Activated CD8-positive, alpha-beta T cell treated with anti-CD3 and anti-CD28 coated beads, Interleukin-2, amount 10 ng/mL, durations not matched to agents 7 days and 5 days (primary cell): ENCODE measurements at regions not wholly inside any gene's neighbourhood (a gene's known extent, or its start where the extent isn't known, plus 50 kb on each side); places are given as distances from the start of the nearest gene placed in this dataset.

ENCODE experiments used
- ATAC-seq: fragments of 150-1000 bp; cut with Tn5 transposase; one replicate; pipeline ENCODE4 v1.10.0; 2021; ENCODE audit warnings: moderate library complexity
- CTCF ChIA-PET: fragments of 350-600 bp; sonication (Branson Sonifier 250); formaldehyde crosslinking; loops from one replicate; lab custom pipeline; 2021; ENCODE audit warnings: antibody characterized with exemption; lab: Charles Lee
- POLR2A ChIA-PET: fragments of 350-600 bp; sonication (Branson Sonifier 250); formaldehyde crosslinking; loops from one replicate; lab custom pipeline; 2021; ENCODE audit warnings: antibody characterized with exemption; lab: Charles Lee
- DNase-seq: peaks from one replicate; pipeline ENCODE4 v3.0.0-alpha.2; 2020
- H3K27ac Mint-ChIP-seq: one replicate; pipeline ENCODE4 v1.8.0; 2021; ENCODE audit warnings: mild to moderate bottlenecking, mixed read lengths
- H3K27me3 Mint-ChIP-seq: one replicate; pipeline ENCODE4 v1.8.0; 2021; ENCODE audit warnings: low read depth, mixed read lengths
- H3K36me3 Mint-ChIP-seq: one replicate; pipeline ENCODE4 v1.8.0; 2021; ENCODE audit warnings: low read depth, mixed read lengths
- H3K4me1 Mint-ChIP-seq: one replicate; pipeline ENCODE4 v1.8.0; 2021; ENCODE audit warnings: low read depth, mixed read lengths
- H3K4me3 Mint-ChIP-seq: one replicate; pipeline ENCODE4 v1.8.0; 2021; ENCODE audit warnings: mild to moderate bottlenecking, mixed read lengths
- H3K9me3 Mint-ChIP-seq: one replicate; pipeline ENCODE4 v1.8.0; 2022; ENCODE audit warnings: mixed read lengths; ENCODE audit not compliant: insufficient read depth

DNA sequence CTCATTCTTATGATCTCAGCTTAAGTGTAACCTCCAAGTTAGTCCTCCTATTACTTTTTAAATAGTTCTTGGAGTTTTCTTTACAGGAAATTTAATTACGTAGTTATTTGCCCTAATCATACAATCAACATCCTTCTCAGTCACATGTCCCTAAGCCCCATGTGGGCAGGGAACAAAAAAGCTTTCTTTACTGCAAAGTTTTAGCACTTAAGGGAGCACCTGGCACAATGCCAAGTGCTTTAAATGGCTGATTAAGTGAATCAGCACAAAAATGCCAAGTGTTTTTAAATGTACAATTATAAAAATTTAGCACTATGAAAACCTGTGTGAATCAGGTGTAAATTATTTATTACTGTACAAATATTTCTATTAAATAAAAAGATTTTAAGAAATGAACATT, 445.3 kb downstream of the C3orf38 start:
- H3K4me3 Mint-ChIP-seq, result no peak overlapping the region
- ChIA-PET POLR2A (no interaction called here), CTCF (no interaction called here)
- H3K27me3 Mint-ChIP-seq, result no peaks in the 10 kb centered on the region
- no peaks in the 10 kb centered on the region for H3K4me1 Mint-ChIP-seq
- no peaks in the 10 kb centered on the region for H3K36me3 Mint-ChIP-seq
- ATAC-seq (no peak), DNase-seq (no peak)
- H3K9me3 Mint-ChIP-seq, result no peaks in the 10 kb centered on the region
- H3K27ac Mint-ChIP-seq, result no peak overlapping the region

DNA sequence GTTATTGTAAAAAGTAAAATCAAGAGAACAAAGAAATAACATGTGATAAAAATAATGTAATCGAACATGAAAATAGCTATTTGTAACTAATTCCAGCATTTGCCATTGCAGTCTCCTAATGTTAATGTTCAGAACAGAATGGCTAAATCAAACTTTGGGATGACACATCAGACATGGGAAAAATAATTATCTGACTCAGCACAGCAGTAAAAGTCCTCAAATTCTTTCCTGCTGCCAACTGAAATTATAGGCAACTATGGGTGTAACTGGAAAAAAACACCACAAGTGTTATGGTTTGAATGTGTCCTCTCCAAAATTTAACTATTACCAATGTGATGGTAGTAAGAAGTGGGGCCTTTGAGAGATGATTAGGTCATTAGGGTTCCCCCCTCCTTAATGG, 446.7 kb downstream of the C3orf38 start:
- H3K4me1 Mint-ChIP-seq, result no peaks in the 10 kb centered on the region
- ATAC-seq (no peak), DNase-seq (no peak)
- no peaks in the 10 kb centered on the region for H3K27me3 Mint-ChIP-seq
- ChIA-PET CTCF (no interaction called here), POLR2A (no interaction called here)
- no peak overlapping the region for H3K4me3 Mint-ChIP-seq
- H3K9me3 Mint-ChIP-seq, result peaks cover 3% of the 10 kb centered on the region
- H3K36me3 Mint-ChIP-seq, result no peaks in the 10 kb centered on the region
- no peak overlapping the region for H3K27ac Mint-ChIP-seq

DNA sequence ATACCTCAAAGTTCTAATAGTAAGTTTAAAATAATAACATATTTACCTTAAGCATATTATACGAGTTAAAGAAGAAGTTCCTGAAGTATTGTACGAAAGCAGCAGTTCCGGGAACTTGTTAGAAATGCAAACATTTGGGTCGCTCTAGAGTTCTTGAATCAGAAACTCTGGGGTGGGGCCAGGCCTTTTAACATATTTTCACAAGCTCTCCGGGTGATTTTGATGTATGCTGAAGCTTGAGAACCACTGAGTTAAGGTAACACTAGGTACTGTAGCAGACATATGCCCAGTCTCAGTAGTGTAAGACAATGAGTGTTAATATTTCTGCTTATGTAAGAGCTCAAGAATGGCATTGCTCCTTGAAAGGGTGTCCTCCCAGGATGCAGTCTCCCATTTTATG, 461.1 kb downstream of the C3orf38 start:
- H3K9me3 Mint-ChIP-seq, result peaks cover 8% of the 10 kb centered on the region
- ATAC-seq, result no peak
- no peak overlapping the region for H3K4me3 Mint-ChIP-seq
- H3K27ac Mint-ChIP-seq, result no peak overlapping the region
- H3K4me1 Mint-ChIP-seq, result no peaks in the 10 kb centered on the region
- POLR2A ChIA-PET, result no interaction called here
- H3K36me3 Mint-ChIP-seq, result no peaks in the 10 kb centered on the region
- no peak for DNase-seq
- CTCF ChIA-PET, result no interaction called here
- H3K27me3 Mint-ChIP-seq, result no peaks in the 10 kb centered on the region

DNA sequence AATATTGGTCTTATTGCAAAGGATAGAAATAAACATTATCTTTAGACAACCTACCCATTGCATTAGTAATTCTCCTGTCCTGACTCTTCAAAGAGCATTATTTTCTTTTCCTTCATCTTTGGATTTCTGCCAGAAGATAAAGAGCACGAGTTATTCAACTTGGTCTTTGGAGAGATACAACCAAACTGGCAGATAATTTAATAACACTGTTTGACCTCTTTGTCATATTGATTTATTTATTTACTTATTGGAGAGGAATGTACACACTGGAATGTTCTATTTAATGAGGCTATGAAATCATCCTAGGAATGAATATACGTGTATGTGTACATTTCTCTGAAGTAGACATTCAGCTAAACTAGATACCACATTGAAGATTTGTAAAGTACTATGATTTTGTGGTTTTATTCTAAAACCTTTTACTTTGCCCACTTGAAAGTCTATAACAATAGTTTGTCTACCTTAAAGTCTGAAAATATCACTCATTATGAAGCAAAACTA, 462.1 kb downstream of the C3orf38 start:
- POLR2A ChIA-PET, result no interaction called here
- H3K9me3 Mint-ChIP-seq, result peaks cover 8% of the 10 kb centered on the region
- no peaks in the 10 kb centered on the region for H3K27me3 Mint-ChIP-seq
- H3K4me3 Mint-ChIP-seq, result no peak overlapping the region
- ATAC-seq (no peak), DNase-seq (no peak)
- no peaks in the 10 kb centered on the region for H3K4me1 Mint-ChIP-seq
- H3K36me3 Mint-ChIP-seq, result no peaks in the 10 kb centered on the region
- H3K27ac Mint-ChIP-seq, result no peak overlapping the region
- CTCF ChIA-PET, result no interaction called here

DNA sequence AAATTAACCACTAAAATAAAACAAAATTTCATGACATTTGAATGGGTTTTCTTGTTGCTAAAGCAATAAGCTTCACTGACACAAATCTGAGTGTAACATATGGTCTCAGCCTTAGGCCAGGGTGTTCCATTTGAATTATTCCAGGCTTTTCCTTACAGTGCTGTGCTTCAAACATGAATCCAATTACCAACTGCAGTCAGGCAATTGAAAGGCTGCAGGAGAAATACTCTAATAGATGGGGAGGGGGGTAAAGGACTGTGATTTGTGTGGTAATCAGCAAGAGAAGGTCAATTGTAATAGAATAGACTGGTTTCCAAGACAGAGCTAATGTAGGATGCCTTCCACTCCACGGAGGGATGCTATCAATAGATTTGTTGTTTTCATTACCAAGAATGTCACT, 466.7 kb downstream of the C3orf38 start:
- Mint-ChIP-seq H3K27ac (no peak overlapping the region), H3K4me1 (no peaks in the 10 kb centered on the region), H3K9me3 (peaks cover 8% of the 10 kb centered on the region), H3K27me3 (no peaks in the 10 kb centered on the region), H3K4me3 (no peak overlapping the region), H3K36me3 (no peaks in the 10 kb centered on the region)
- DNase-seq (no peak), ATAC-seq (no peak)
- ChIA-PET CTCF (no interaction called here), POLR2A (no interaction called here)

DNA sequence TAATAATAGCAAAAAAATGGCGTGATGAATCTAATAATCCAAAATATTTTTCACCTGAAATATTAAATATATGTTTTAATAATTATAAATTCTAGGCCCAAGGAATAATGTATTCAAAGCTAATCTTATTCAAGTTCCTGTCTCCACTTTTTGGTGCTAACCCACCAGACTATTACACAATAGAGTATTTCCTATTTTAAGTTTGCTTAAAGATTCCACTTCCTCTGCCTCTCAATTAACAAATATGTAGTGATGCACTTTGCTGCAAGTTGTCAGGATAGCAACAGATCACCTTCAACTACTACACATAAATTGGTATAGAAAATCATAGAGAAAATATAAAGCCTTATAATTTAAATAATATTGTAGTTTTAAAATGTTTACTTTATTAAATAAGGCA, 467.5 kb downstream of the C3orf38 start:
- Mint-ChIP-seq H3K27me3 (no peaks in the 10 kb centered on the region), H3K27ac (no peak overlapping the region), H3K4me3 (no peak overlapping the region), H3K4me1 (no peaks in the 10 kb centered on the region), H3K9me3 (peaks cover 8% of the 10 kb centered on the region), H3K36me3 (no peaks in the 10 kb centered on the region)
- CTCF ChIA-PET, result no interaction called here
- no peak for DNase-seq
- ATAC-seq, result no peak
- POLR2A ChIA-PET, result no interaction called here

DNA sequence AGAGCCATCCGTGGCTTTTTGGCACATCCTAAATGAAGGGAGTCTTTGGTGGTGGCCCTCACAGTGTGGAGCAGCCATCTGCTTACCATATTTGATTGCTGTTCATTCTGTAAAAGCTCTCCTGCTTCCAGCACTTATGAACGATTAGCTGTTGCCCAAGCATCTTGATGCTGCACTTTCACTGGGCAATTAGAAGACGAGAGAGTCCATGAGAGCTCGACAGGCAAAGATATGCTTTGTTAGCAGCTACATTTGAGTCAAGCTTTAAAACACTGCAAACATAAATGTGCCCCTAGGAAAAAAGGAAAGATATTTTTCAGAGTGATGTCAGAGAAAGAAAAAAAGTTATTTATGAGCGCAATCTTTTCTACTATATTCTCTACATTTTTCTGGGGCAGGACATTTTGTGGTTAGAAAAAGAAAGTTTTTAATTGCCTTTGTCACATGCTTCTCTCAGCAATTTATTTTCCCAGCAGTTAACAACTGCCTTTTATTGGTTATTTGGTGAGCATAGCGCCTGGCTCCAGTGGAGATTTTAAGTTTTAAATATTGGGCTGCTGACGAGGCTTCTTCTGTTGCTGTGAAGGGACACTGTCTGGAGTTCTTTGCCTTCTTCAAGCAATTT, 468.4 kb downstream of the C3orf38 start:
- no peak overlapping the region for H3K27ac Mint-ChIP-seq
- DNase-seq, result no peak
- H3K4me3 Mint-ChIP-seq, result no peak overlapping the region
- H3K36me3 Mint-ChIP-seq, result no peaks in the 10 kb centered on the region
- no peaks in the 10 kb centered on the region for H3K4me1 Mint-ChIP-seq
- no peaks in the 10 kb centered on the region for H3K27me3 Mint-ChIP-seq
- H3K9me3 Mint-ChIP-seq, result peaks cover 4% of the 10 kb centered on the region
- CTCF ChIA-PET, result no interaction called here
- ATAC-seq, result no peak
- POLR2A ChIA-PET, result no interaction called here

DNA sequence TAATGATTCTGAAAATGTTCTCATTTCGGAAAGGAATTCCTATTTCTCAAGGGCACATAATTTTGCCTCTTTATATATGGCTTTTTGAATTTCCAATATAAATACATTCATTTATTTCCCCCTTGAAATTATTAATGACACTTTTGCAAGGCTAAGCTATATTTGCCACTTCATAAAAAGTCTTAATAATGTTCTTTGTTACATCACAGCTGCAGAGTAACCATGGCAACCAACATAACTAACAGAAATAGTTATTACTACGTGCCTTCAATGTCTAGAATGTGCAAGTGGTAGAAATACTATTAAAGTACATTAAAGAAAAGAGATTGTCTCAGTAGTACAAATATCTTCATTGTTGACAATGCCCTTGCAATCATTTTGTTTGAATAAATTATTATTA, 471.8 kb downstream of the C3orf38 start:
- no peaks in the 10 kb centered on the region for H3K27me3 Mint-ChIP-seq
- no peak overlapping the region for H3K27ac Mint-ChIP-seq
- ChIA-PET POLR2A (no interaction called here), CTCF (no interaction called here)
- ATAC-seq (no peak), DNase-seq (no peak)
- H3K4me3 Mint-ChIP-seq, result no peak overlapping the region
- no peaks in the 10 kb centered on the region for H3K4me1 Mint-ChIP-seq
- H3K36me3 Mint-ChIP-seq, result no peaks in the 10 kb centered on the region
- no peaks in the 10 kb centered on the region for H3K9me3 Mint-ChIP-seq

DNA sequence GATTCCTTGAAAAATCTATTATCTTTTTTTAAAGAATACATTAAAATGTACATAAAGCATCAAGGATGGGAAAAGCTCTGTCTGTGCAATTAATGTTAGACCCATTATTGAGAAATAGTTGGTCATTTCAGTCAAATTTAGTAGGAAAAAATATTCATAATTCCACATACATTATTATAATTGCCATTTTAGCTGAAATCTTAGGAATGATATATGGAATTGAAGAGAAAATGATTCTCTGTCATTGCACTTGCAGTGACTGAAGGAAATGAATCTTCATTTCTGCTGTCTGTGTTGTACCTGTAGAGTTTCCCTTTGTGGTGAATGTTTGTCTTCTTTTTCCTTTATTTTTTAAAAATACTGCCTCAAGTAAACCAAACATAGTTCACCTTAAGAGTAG, 473.9 kb downstream of the C3orf38 start:
- Mint-ChIP-seq H3K4me3 (no peak overlapping the region), H3K4me1 (no peaks in the 10 kb centered on the region), H3K27me3 (no peaks in the 10 kb centered on the region), H3K9me3 (no peaks in the 10 kb centered on the region), H3K27ac (no peak overlapping the region), H3K36me3 (no peaks in the 10 kb centered on the region)
- no peak for DNase-seq
- POLR2A ChIA-PET, result no interaction called here
- CTCF ChIA-PET, result no interaction called here
- ATAC-seq, result no peak

DNA sequence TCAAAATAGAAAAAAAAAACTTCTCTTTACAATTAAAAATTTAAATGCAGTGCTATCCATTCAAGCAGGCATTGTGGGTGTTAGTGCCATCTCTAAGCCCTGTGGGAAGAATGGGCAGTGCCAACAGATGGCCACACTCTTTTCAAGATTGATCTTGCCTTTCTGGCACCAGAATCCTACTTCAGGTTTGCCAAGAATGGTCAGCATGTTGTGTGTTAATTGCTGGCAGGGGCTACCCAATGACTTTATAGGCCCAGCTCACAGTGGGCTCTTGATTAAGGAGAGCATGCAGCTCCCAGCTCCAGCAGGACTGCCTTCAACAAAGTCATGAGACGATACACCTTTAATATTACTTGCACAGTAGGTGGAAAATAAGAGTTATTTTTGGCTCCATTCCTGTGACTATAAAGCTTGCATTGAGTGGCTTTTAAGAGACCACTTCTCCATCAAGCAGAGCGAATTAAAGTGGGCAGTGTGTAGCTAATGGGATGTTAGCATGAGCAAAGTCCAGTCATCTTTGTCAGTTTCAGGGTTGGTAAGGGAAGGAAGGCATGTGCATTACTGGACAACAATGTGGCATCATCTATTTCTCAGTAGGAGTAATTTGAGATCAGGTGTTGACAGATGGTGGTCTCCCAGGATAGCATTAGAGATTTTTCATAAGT, 476.8 kb downstream of the C3orf38 start:
- no peak for DNase-seq
- no peaks in the 10 kb centered on the region for H3K27me3 Mint-ChIP-seq
- no peak overlapping the region for H3K27ac Mint-ChIP-seq
- no peaks in the 10 kb centered on the region for H3K9me3 Mint-ChIP-seq
- ChIA-PET POLR2A (no interaction called here), CTCF (no interaction called here)
- no peaks in the 10 kb centered on the region for H3K36me3 Mint-ChIP-seq
- H3K4me3 Mint-ChIP-seq, result no peak overlapping the region
- no peak for ATAC-seq
- H3K4me1 Mint-ChIP-seq, result no peaks in the 10 kb centered on the region

DNA sequence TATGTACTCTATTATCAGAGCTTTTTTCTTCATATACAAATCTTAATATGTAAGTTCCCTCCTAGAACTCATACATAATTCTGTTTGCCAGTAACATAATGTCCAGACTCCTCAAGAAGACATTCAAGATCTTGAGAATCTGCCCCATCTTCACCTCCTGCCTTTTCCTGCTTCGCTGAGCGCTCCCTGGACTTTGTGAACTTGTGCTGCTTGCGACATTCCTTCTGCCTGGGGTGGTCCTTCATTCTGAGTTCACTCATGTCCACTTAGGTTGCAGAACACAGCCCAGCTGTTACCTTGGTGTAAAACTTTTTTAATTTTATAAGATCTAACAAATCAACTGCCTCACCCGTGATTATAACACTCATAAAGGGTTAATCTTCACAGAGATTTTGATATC, 478.5 kb upstream of the EPHA3 start:
- H3K4me3 Mint-ChIP-seq, result no peak overlapping the region
- ATAC-seq (no peak), DNase-seq (no peak)
- H3K9me3 Mint-ChIP-seq, result peaks cover under 1% of the 10 kb centered on the region
- no peaks in the 10 kb centered on the region for H3K36me3 Mint-ChIP-seq
- no peaks in the 10 kb centered on the region for H3K27me3 Mint-ChIP-seq
- ChIA-PET POLR2A (no interaction called here), CTCF (no interaction called here)
- no peak overlapping the region for H3K27ac Mint-ChIP-seq
- no peaks in the 10 kb centered on the region for H3K4me1 Mint-ChIP-seq

DNA sequence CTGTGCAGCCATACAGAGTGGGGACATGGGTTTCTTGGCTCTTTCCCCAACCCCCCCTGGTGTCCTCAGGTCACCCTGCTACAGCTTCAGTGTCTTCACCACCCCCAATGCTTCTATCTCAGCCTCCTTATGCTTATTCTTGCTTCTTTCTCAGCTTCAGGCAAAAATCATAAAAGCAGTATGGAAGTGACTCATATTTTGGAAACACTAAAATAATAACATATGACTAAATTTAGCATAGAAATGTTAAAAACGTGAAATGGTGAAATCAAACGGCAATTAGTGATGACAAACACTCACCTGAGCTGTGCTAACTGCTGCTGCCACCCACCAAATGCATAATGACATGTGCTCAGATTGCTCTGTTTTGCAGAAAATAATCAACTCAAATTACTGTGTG, 475.2 kb upstream of the EPHA3 start:
- H3K27ac Mint-ChIP-seq, result no peak overlapping the region

DNA sequence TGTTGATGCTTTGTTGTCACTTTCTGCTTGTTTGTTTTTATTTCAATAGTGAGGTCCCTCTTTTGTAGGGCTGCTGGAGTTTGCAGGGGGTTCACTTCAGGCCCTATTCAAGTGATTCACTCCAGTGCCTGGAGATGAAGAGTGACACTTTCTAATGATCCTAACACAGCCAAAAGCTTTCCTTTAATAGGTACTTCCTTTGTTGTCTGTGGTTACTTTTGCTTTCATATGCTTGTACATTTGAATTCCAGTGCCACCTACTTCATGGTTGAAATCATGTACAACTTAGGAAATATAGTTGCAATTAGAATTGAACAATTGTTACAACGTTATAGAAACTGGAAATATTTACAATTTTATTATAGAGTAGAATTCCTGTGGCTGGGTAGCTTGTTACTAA, 466.8 kb upstream of the EPHA3 start:
- ChIA-PET POLR2A (no interaction called here), CTCF (no interaction called here)
- no peak for DNase-seq
- Mint-ChIP-seq H3K9me3 (peaks cover 7% of the 10 kb centered on the region), H3K27me3 (no peaks in the 10 kb centered on the region), H3K4me1 (no peaks in the 10 kb centered on the region), H3K36me3 (no peaks in the 10 kb centered on the region), H3K27ac (no peak overlapping the region), H3K4me3 (no peak overlapping the region)
- no peak for ATAC-seq

More for the DNA sequence above, 475.2 kb upstream of the EPHA3 start:
- Mint-ChIP-seq H3K9me3 (peaks cover 8% of the 10 kb centered on the region), H3K4me3 (no peak overlapping the region), H3K27me3 (no peaks in the 10 kb centered on the region), H3K36me3 (no peaks in the 10 kb centered on the region), H3K4me1 (no peaks in the 10 kb centered on the region)
- ATAC-seq (no peak), DNase-seq (no peak)
- CTCF ChIA-PET, result no interaction called here
- POLR2A ChIA-PET, result no interaction called here
